ENCODE measurements at regions not wholly inside any gene's neighbourhood (a gene's known extent, or its start where the extent isn't known, plus 50 kb on each side); places are given as distances from the start of the nearest gene placed in this dataset.

GRCh38 chr2:38473333-38474005, 96.4 kb upstream of the ATL2 start:
- DNase-seq (ENCODE audit: low read depth, low spot score) (no peak), FAIRE-seq (no peak), ATAC-seq (peak; percentile 37)
- no peak overlapping the region for H3K27ac ChIP-seq (ENCODE audit: control insufficient read depth, insufficient read depth)
- H3K36me3 ChIP-seq (ENCODE audit: control insufficient read depth in 2 of 2, insufficient read depth in 2 of 2, low read length in 1 of 2), result no peaks in the 10 kb centered on the region
- no TSS peak for BruUV-seq (replicated peaks)
- no peak overlapping the region for H3K9ac ChIP-seq (ENCODE audit: control insufficient read depth, insufficient read depth, low read length)
- in situ Hi-C loops (cut with MboI) (no loop called here), intact Hi-C loops (cut with micrococcal nuclease; ENCODE audit: unreplicated experiment) (no loop called here)
- ChIA-PET SMC1A (ENCODE audit: uncharacterized antibody, unreplicated experiment) (interaction anchor here (0.9 to 2.4 kb wide), 5 partner anchors 33 to 55 kb away, joined by 3 to 7 read pairs (median 5); no protein-coding TSS in a partner anchor), POLR2A (no interaction called here), CTCF (interaction anchor here (0.6 to 3.0 kb wide), 7 partner anchors 8 to 394 kb away, joined by 3 to 18 read pairs (median 9); no protein-coding TSS in a partner anchor), RAD21 (ENCODE audit: unreplicated experiment) (interaction anchor here (0.7 to 2.2 kb wide), 5 partner anchors 35 to 313 kb away, joined by 3 to 10 read pairs (median 3); no protein-coding TSS in a partner anchor)
- no peaks in the 10 kb centered on the region for H3K27me3 ChIP-seq (replicated peaks in 1 of 2; ENCODE audit: control insufficient read depth in 2 of 2, insufficient read depth in 2 of 2, low read length in 1 of 2)
- WGBS (ENCODE audit: insufficient coverage, insufficient replicate concordance, low lambda C conversion rate, missing lambda C conversion rate), result 46% methylated on average over 5 of the region's 5 CpGs
- no peaks in the 10 kb centered on the region for H3K79me2 ChIP-seq (ENCODE audit: control insufficient read depth, insufficient read depth, low read length)
- H3K4me2 ChIP-seq (ENCODE audit: control insufficient read depth, insufficient read depth), result peak overlapping the region; percentile 63; the same call in 1 of the 2 replicates
- H2AFZ ChIP-seq (ENCODE audit: control insufficient read depth, low read depth, low read length), result no peak overlapping the region
- no peaks in the 10 kb centered on the region for H4K20me1 ChIP-seq (ENCODE audit: control insufficient read depth, insufficient read depth)
- peaks cover 16% of the 10 kb centered on the region for H3K4me1 ChIP-seq (ENCODE audit: control insufficient read depth, insufficient read depth, low read length)
- TF ChIP-seq NR2C2 (IDR thresholded peaks at IDR 0.05; ENCODE audit: borderline replicate concordance, control insufficient read depth, insufficient read length, low read depth) (no peak), EP300 (IDR thresholded peaks at IDR 0.05; ENCODE audit: borderline replicate concordance in 1 of 2, control insufficient read depth in 1 of 2, low read depth in 2 of 2, low read length in 2 of 2) (no peak), TAF1 (IDR thresholded peaks at IDR 0.05; ENCODE audit: borderline replicate concordance, low read depth, low read length) (no peak), EED (IDR thresholded peaks at IDR 0.05; ENCODE audit: low read depth) (peak; percentile 21; the same call in 1 of the 2 replicates), RELB (IDR thresholded peaks at IDR 0.05; ENCODE audit: low read depth) (no peak), ZNF592 (IDR thresholded peaks at IDR 0.05) (no peak)
- no peak overlapping the region for H3K4me3 ChIP-seq
- no peaks in the 10 kb centered on the region for H3K9me3 ChIP-seq (replicated peaks; ENCODE audit: control insufficient read depth, insufficient read depth, low read length)
